NCI-H774 (cell line): ENCODE measurements at regions not wholly inside any gene's neighbourhood (a gene's known extent, or its start where the extent isn't known, plus 50 kb on each side); places are given as distances from the start of the nearest gene placed in this dataset.

ENCODE experiments used
- DNase-seq: peaks from one replicate; lab custom pipeline; 2025; lab: John Stamatoyannopoulos, UW

- DNase-seq, result no peak
Observed at GRCh38 chr20:21956591-21956990, 251.1 kb downstream of the PAX1 start.

- no peak for DNase-seq
Observed at GRCh38 chr20:21947406-21947805, 241.9 kb downstream of the PAX1 start.

GRCh38 chr20:21944227-21944626, 238.8 kb downstream of the PAX1 start:
- DNase-seq, result no peak

GRCh38 chr20:21941941-21942805, 236.7 kb downstream of the PAX1 start:
- no peak for DNase-seq

- no peak for DNase-seq
Observed at GRCh38 chr20:21936720-21937380, 231.4 kb downstream of the PAX1 start.

GRCh38 chr20:21936261-21936660, 230.8 kb downstream of the PAX1 start:
- DNase-seq, result no peak

- no peak for DNase-seq
Observed at GRCh38 chr20:21933526-21933925, 228.1 kb downstream of the PAX1 start.

- no peak for DNase-seq
Observed at GRCh38 chr20:21921251-21921650, 215.8 kb downstream of the PAX1 start.

GRCh38 chr20:21920211-21920610, 214.7 kb downstream of the PAX1 start:
- no peak for DNase-seq

GRCh38 chr20:21918398-21918797, 212.9 kb downstream of the PAX1 start:
- DNase-seq, result no peak

GRCh38 chr20:21902391-21902790, 196.9 kb downstream of the PAX1 start:
- no peak for DNase-seq

GRCh38 chr20:21901470-21902275, 196.2 kb downstream of the PAX1 start:
- peak; percentile 44 for DNase-seq

GRCh38 chr20:21900431-21900830, 195.0 kb downstream of the PAX1 start:
- no peak for DNase-seq

GRCh38 chr20:21874921-21875320, 169.5 kb downstream of the PAX1 start:
- no peak for DNase-seq

- no peak for DNase-seq
Observed at GRCh38 chr20:21874127-21874526, 168.7 kb downstream of the PAX1 start.

GRCh38 chr20:21873291-21873690, 167.8 kb downstream of the PAX1 start:
- DNase-seq, result no peak

GRCh38 chr20:21867811-21868210, 162.3 kb downstream of the PAX1 start:
- DNase-seq, result no peak

- DNase-seq, result no peak
Observed at GRCh38 chr20:21867353-21867752, 161.9 kb downstream of the PAX1 start.

- DNase-seq, result no peak
Observed at GRCh38 chr20:21862956-21863355, 157.5 kb downstream of the PAX1 start.

- no peak for DNase-seq
Observed at GRCh38 chr20:21862259-21862946, 156.9 kb downstream of the PAX1 start.

GRCh38 chr20:21840991-21841390, 135.5 kb downstream of the PAX1 start:
- no peak for DNase-seq

GRCh38 chr20:21839982-21840381, 134.5 kb downstream of the PAX1 start:
- DNase-seq, result no peak
